Nephron progenitor cell (in vitro differentiated cells): ENCODE measurements at regions not wholly inside any gene's neighbourhood (a gene's known extent, or its start where the extent isn't known, plus 50 kb on each side); places are given as distances from the start of the nearest gene placed in this dataset.
A peak's percentile ranks its signal among the peaks of the same experiment; 100 is the strongest.

Experiments
- DNase-seq: peaks from one replicate; pipeline ENCODE4 v3.0.0; 2021
- H3K27ac Mint-ChIP-seq: 2 replicates; pipeline ENCODE4 v1.8.0; 2021; ENCODE audit warnings: mild to moderate bottlenecking, moderate library complexity, mixed read lengths
- H3K27me3 Mint-ChIP-seq: 2 replicates; pipeline ENCODE4 v1.8.0; 2021; ENCODE audit warnings: mild to moderate bottlenecking, low read depth, mixed read lengths; ENCODE audit not compliant: poor library complexity
- H3K36me3 Mint-ChIP-seq: 2 replicates; pipeline ENCODE4 v1.8.0; 2021; ENCODE audit warnings: low read depth, mixed read lengths
- H3K4me1 Mint-ChIP-seq: 2 replicates; pipeline ENCODE4 v1.8.0; 2021; ENCODE audit warnings: mixed read lengths
- H3K4me3 Mint-ChIP-seq: 2 replicates; pipeline ENCODE4 v1.8.0; 2021; ENCODE audit warnings: mild to moderate bottlenecking, moderate library complexity, mixed read lengths
- H3K9me3 Mint-ChIP-seq: 2 replicates; pipeline ENCODE4 v1.8.0; 2021; ENCODE audit warnings: mild to moderate bottlenecking, moderate library complexity, mixed read lengths
- CTCF ChIP-seq: fragments of 200-600 bp; sonication (generic); IDR thresholded peaks from 2 replicates; pipeline ENCODE4 v1.5.0; 2021; ENCODE audit warnings: antibody characterized with exemption

DNA sequence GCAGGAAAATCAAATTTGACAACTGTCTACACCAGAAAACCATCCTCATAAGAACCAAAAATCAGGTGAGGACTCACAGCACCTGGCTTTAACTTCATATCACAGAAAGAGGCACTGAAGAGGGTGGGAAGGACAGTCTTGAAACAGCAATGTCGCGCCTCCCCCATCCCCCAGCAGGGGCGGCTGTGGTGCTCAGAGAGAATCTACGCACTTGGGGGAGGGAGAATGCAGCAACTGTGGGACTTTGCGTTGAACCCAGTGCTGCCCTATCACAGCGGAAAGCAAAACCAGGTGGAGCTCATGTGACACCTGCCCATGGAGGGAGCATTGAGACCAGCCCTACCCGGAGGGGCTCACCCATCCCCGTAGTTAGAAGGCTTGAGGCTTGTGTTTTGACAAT is 191.8 kb downstream of the MSX2 start:
- Mint-ChIP-seq H3K27ac (no peak overlapping the region), H3K9me3 (no peaks in the 10 kb centered on the region), H3K4me3 (no peak overlapping the region), H3K4me1 (peaks cover 7% of the 10 kb centered on the region), H3K27me3 (peaks cover 19% of the 10 kb centered on the region), H3K36me3 (no peaks in the 10 kb centered on the region)
- DNase-seq: no peak
- TF ChIP-seq CTCF: no peak

GRCh38 chr5:174911118-174911517 is 186.7 kb downstream of the MSX2 start:
- peaks cover 4% of the 10 kb centered on the region for H3K9me3 Mint-ChIP-seq
- no peak overlapping the region for H3K27ac Mint-ChIP-seq
- H3K4me1 Mint-ChIP-seq: no peaks in the 10 kb centered on the region
- no peaks in the 10 kb centered on the region for H3K36me3 Mint-ChIP-seq
- DNase-seq: no peak
- H3K4me3 Mint-ChIP-seq: no peak overlapping the region
- no peak for TF ChIP-seq CTCF
- H3K27me3 Mint-ChIP-seq: peaks cover 47% of the 10 kb centered on the region

- H3K4me1 Mint-ChIP-seq: no peaks in the 10 kb centered on the region
- H3K36me3 Mint-ChIP-seq: no peaks in the 10 kb centered on the region
- peaks cover 11% of the 10 kb centered on the region for H3K9me3 Mint-ChIP-seq
- H3K27ac Mint-ChIP-seq: no peak overlapping the region
- DNase-seq: peak; percentile 85
- TF ChIP-seq CTCF: peak; percentile 92
- H3K27me3 Mint-ChIP-seq: peaks cover 52% of the 10 kb centered on the region
- no peak overlapping the region for H3K4me3 Mint-ChIP-seq
Observed at GRCh38 chr5:174910245-174910737, 185.9 kb downstream of the MSX2 start.

GRCh38 chr5:174903172-174903732 is 178.9 kb downstream of the MSX2 start:
- Mint-ChIP-seq H3K4me3 (no peak overlapping the region), H3K9me3 (peaks cover 15% of the 10 kb centered on the region), H3K27ac (no peak overlapping the region), H3K27me3 (peaks cover 31% of the 10 kb centered on the region), H3K36me3 (no peaks in the 10 kb centered on the region), H3K4me1 (peaks cover 5% of the 10 kb centered on the region)
- TF ChIP-seq CTCF: no peak
- no peak for DNase-seq

DNA sequence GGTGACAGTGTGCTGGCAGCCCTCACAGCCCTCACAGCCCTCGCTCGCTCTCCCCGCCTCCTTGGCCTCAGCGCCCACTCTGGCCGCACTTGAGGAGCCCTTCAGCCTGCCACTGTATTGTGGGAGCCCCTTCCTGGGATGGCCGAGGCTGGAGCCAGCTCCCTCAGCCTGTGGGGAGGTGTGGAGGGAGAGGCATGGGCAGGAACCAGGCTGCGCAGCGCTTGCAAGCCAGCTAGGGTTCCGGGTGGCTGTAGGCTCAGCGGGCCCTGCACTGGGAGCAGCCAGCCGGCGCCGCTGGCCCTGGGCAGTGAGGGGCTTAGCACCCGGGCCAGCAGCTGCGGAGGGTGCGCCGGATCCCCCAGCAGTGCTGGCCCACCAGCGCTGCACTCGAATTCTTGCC is 177.0 kb downstream of the MSX2 start:
- Mint-ChIP-seq H3K27me3 (peaks cover 17% of the 10 kb centered on the region), H3K27ac (no peak overlapping the region), H3K36me3 (no peaks in the 10 kb centered on the region), H3K4me3 (no peak overlapping the region), H3K9me3 (peaks cover 14% of the 10 kb centered on the region), H3K4me1 (peaks cover 5% of the 10 kb centered on the region)
- DNase-seq: no peak
- no peak for TF ChIP-seq CTCF

DNA sequence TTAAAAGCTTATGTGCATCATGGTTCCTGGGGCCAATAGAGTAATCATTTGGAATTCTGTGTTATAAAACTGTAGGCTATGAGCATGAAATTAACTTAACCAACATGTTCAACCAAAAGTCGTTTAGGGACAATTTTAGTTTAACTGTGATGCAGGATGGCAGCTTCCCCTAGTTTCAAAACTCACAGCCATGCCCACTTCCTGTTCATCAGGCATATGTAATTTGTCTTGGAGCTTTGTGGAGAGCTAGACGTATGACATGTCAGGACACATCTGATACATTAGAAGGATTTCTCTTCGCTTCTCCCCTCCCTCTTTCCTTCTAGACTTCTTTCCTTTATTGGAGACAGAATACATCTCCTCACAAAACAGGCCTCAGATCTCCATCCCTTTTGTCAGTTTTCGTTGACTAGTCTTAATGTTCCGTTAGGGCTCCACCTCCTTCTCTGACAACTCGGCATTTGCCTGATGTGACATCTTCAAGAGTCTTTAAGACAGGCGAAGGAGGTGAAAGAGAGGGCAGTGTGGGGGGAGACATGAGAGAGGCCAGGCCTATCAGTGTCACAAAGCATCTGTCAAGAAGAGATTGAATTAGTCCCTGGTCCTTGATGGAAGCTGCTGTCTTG is 176.0 kb downstream of the MSX2 start:
- Mint-ChIP-seq H3K36me3 (no peaks in the 10 kb centered on the region), H3K4me3 (no peak overlapping the region)

More for the DNA sequence above, 176.0 kb downstream of the MSX2 start:
- Mint-ChIP-seq H3K9me3 (peaks cover 4% of the 10 kb centered on the region), H3K27ac (no peak overlapping the region), H3K27me3 (peaks cover 8% of the 10 kb centered on the region), H3K4me1 (peaks cover 5% of the 10 kb centered on the region)
- no peak for TF ChIP-seq CTCF
- DNase-seq: no peak
